ENCODE measurements at regions not wholly inside any gene's neighbourhood (a gene's known extent, or its start where the extent isn't known, plus 50 kb on each side); places are given as distances from the start of the nearest gene placed in this dataset.
"Not testable (repeated sequence)": the region's sequence is repeated elsewhere in the genome, so short reads cannot be mapped to it uniquely, and the experiment has no call there.

DNA sequence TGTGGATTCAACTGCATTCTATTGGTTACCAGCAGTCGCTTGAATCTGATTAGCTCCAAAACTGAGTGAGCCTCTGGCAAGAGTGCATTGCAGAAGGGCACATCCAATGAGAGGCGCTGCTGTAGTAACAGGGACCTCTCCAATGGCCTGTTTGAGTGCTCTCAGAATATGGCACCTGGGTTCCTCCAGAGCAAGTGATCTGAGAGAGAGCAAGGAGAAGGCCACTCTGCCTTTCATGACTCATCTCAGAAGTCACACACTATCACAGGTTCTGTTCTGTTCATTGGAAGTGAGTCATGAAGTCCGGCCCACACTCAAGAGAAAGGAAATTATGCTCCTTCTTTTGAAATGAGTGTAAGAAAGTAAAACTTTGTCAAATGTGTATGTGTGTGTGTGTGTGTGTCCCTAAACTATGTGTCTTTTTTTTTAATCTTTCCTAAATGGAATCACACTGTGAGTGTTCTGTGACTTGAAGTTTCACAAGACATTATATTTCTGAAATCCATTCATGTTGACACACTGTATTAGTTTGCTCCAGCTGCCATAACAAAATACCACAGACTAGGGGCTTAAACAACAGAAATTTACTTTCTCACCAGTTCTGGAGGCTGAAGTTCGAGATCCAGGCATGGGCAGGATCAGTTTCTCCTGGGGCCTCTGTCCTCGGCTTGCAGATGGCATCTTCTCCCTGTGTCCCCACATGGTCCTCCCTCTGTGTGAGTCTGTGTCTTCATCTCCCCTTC, 138.3 kb upstream of the CDYL start:
- WGBS, 2 donors, result 92 to 95% methylated on average over 5 of the region's 5 CpGs
- no peaks in the 10 kb centered on the region for H3K9me3 ChIP-seq
- no peak overlapping the region for H3K4me3 ChIP-seq (replicated peaks in 1 of 3)
- H3K36me3 ChIP-seq, result no peaks in the 10 kb centered on the region
- no peaks in the 10 kb centered on the region for H3K4me1 ChIP-seq
- H3K27me3 ChIP-seq, result no peaks in the 10 kb centered on the region
- TF ChIP-seq, protein P1, sequence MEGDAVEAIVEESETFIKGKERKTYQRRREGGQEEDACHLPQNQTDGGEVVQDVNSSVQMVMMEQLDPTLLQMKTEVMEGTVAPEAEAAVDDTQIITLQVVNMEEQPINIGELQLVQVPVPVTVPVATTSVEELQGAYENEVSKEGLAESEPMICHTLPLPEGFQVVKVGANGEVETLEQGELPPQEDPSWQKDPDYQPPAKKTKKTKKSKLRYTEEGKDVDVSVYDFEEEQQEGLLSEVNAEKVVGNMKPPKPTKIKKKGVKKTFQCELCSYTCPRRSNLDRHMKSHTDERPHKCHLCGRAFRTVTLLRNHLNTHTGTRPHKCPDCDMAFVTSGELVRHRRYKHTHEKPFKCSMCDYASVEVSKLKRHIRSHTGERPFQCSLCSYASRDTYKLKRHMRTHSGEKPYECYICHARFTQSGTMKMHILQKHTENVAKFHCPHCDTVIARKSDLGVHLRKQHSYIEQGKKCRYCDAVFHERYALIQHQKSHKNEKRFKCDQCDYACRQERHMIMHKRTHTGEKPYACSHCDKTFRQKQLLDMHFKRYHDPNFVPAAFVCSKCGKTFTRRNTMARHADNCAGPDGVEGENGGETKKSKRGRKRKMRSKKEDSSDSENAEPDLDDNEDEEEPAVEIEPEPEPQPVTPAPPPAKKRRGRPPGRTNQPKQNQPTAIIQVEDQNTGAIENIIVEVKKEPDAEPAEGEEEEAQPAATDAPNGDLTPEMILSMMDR (IDR thresholded peaks at IDR 0.05), result no peak
- no peak for TF ChIP-seq POLR2A (IDR thresholded peaks at IDR 0.05)
- intact Hi-C loops (cut with DNase I), result no loop called here
- DNase-seq, result no peak
- H3K27ac ChIP-seq, result no peak overlapping the region

DNA sequence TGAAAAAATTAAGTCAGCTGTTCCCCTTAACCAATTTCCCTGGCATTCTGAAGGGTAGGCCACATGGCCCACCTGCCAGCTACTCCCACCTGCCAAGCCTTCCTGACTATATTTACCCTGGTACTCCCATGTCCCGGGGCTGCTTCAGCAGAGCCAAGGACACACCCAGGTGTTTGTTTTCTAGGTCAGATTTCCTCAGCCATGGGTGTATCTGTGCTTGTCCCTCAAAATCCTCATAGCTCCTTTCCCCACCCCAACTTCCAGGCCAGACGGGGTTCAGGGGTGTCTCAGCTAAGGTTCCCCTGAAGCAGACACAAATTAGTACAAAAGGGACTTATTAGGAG, 139.4 kb upstream of the CDYL start:
- no peak for DNase-seq
- Histone ChIP-seq H3K27ac (no peak overlapping the region), H3K36me3 (no peaks in the 10 kb centered on the region), H3K9me3 (no peaks in the 10 kb centered on the region), H3K27me3 (no peaks in the 10 kb centered on the region), H3K4me1 (no peaks in the 10 kb centered on the region), H3K4me3 (replicated peaks in 1 of 3) (no peak overlapping the region)
- TF ChIP-seq, protein P1 (IDR thresholded peaks at IDR 0.05), result no peak
- TF ChIP-seq POLR2A (IDR thresholded peaks at IDR 0.05), result no peak
- 61 to 76% methylated on average over 2 of the region's 2 CpGs for WGBS, 2 donors
- intact Hi-C loops (cut with DNase I), result no loop called here

GRCh38 chr6:4636191-4636880, 139.9 kb upstream of the CDYL start:
- intact Hi-C loops (cut with DNase I), result no loop called here
- no peaks in the 10 kb centered on the region for H3K4me1 ChIP-seq
- no peak for DNase-seq
- 88% methylated on average over 14 of the region's 14 CpGs for WGBS, 2 donors
- H3K4me3 ChIP-seq (replicated peaks in 1 of 3), result no peak overlapping the region
- no peaks in the 10 kb centered on the region for H3K27me3 ChIP-seq
- no peak overlapping the region for H3K27ac ChIP-seq
- no peaks in the 10 kb centered on the region for H3K9me3 ChIP-seq
- TF ChIP-seq POLR2A (IDR thresholded peaks at IDR 0.05), result no peak
- TF ChIP-seq, protein P1 (IDR thresholded peaks at IDR 0.05), result no peak
- no peaks in the 10 kb centered on the region for H3K36me3 ChIP-seq

- Histone ChIP-seq H3K36me3 (no peaks in the 10 kb centered on the region), H3K4me3 (replicated peaks in 1 of 3) (no peak overlapping the region), H3K27ac (no peak overlapping the region), H3K4me1 (no peaks in the 10 kb centered on the region), H3K27me3 (no peaks in the 10 kb centered on the region), H3K9me3 (no peaks in the 10 kb centered on the region)
- TF ChIP-seq, protein P1 (IDR thresholded peaks at IDR 0.05), result no peak
- no peak for TF ChIP-seq POLR2A (IDR thresholded peaks at IDR 0.05)
- intact Hi-C loops (cut with DNase I), result no loop called here
- DNase-seq, result no peak
- WGBS, 2 donors, result 80 to 85% methylated on average over 5 of the region's 5 CpGs
These were observed 140.5 kb upstream of the CDYL start for GRCh38 chr6:4635666-4636065.

DNA sequence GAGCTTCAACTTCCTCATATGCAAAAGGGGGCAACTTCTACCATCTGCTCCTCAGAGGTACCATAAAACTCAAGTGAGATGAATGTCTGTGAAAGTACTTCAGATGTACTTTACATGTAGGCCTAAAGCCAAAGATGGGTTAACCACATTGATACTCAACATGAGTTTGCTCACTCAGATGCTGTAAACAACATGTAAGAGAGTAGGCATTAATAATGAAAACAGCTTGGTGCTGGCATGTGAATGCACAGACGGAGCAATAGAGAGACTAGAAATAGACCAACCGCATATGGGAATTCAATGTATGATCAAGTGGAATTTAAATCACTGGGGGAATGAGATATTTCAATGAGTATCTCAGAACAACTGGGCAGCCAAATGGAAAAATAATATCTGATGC, 143.8 kb upstream of the CDYL start:
- Histone ChIP-seq H3K4me1 (no peaks in the 10 kb centered on the region), H3K36me3 (no peaks in the 10 kb centered on the region), H3K27ac (no peak overlapping the region), H3K9me3 (no peaks in the 10 kb centered on the region), H3K4me3 (replicated peaks in 1 of 3) (no peak overlapping the region), H3K27me3 (no peaks in the 10 kb centered on the region)
- DNase-seq, result no peak
- TF ChIP-seq, protein P1 (IDR thresholded peaks at IDR 0.05), result no peak
- no peak for TF ChIP-seq POLR2A (IDR thresholded peaks at IDR 0.05)
- 82 to 88% methylated on average over 2 of the region's 2 CpGs for WGBS, 2 donors
- intact Hi-C loops (cut with DNase I), result no loop called here

- intact Hi-C loops (cut with DNase I), result not testable (repeated sequence)
These were observed 146.4 kb upstream of the CDYL start for GRCh38 chr6:4629789-4630188.

More at GRCh38 chr6:4629789-4630188, 146.4 kb upstream of the CDYL start:
- H3K27me3 ChIP-seq; H3K27ac ChIP-seq; DNase-seq; H3K4me1 ChIP-seq; H3K9me3 ChIP-seq; H3K4me3 ChIP-seq (replicated peaks in 1 of 3); H3K36me3 ChIP-seq: not testable (repeated sequence)
- 97 to 100% methylated on average over 1 of the region's 1 CpG for WGBS, 2 donors
